ENCODE measurements at regions not wholly inside any gene's neighbourhood (a gene's known extent, or its start where the extent isn't known, plus 50 kb on each side); places are given as distances from the start of the nearest gene placed in this dataset.

GRCh38 chr12:12017798-12018197 lies 52.9 kb upstream of the BCL2L14 start:
- peak; percentile 59 for TF ChIP-seq CTCF (conservative IDR thresholded peaks at IDR 0.05; ENCODE audit: low read length)
- TF ChIP-seq EZH2phosphoT487 (IDR thresholded peaks at IDR 0.05; ENCODE audit: borderline replicate concordance, low read depth, low read length): no peak
